A673 (cell line): ENCODE measurements at regions not wholly inside any gene's neighbourhood (a gene's known extent, or its start where the extent isn't known, plus 50 kb on each side); places are given as distances from the start of the nearest gene placed in this dataset.

ENCODE experiments used
- BruUV-seq: library from RNA; stranded (reverse); fragments of 400-500 nt; replicated peaks from 2 replicates; lab custom pipeline; 2021; lab: Mats Ljungman, UMichigan
- CTCF ChIA-PET: fragments of 300-600 bp; sonication (Branson Sonifier 250); formaldehyde crosslinking; loops from one replicate; lab custom pipeline; 2022; ENCODE audit warnings: antibody characterized with exemption; lab: Charles Lee
- POLR2A ChIA-PET: fragments of 300-600 bp; sonication (Branson Sonifier 250); formaldehyde crosslinking; loops from one replicate; lab custom pipeline; 2022; ENCODE audit warnings: antibody characterized with exemption; ENCODE audit not compliant: low non-redundant PET; lab: Charles Lee
- DNase-seq: peaks from one replicate; pipeline ENCODE4 v3.0.0-alpha.2; 2015; ENCODE audit warnings: low spot score
- H3K27ac ChIP-seq: fragments of 200-600 bp; sonication (generic); 2 replicates; pipeline ENCODE4 v1.5.1; 2016; ENCODE audit warnings: mixed run types, low read depth, mild to moderate bottlenecking, mixed read lengths, antibody characterized with exemption, low read length; ENCODE audit not compliant: poor library complexity, severe bottlenecking
- H3K27me3 ChIP-seq: fragments of 200-600 bp; sonication (generic); replicated peaks from 2 replicates; pipeline ENCODE4 v1.6.1; 2017; ENCODE audit warnings: mixed run types, low read depth, mild to moderate bottlenecking, mixed read lengths, antibody characterized with exemption, low read length; ENCODE audit not compliant: insufficient read depth, poor library complexity
- H3K36me3 ChIP-seq: fragments of 200-600 bp; sonication (generic); 2 replicates; pipeline ENCODE4 v1.6.1; 2016; ENCODE audit warnings: mixed run types, mild to moderate bottlenecking, mixed read lengths, antibody characterized with exemption, low read length; ENCODE audit not compliant: insufficient read depth, poor library complexity, severe bottlenecking
- H3K4me1 ChIP-seq: fragments of 200-600 bp; sonication (generic); 2 replicates; pipeline ENCODE4 v1.6.1; 2017; ENCODE audit warnings: mixed run types, mild to moderate bottlenecking, mixed read lengths, antibody characterized with exemption, low read length; ENCODE audit not compliant: insufficient read depth, poor library complexity, severe bottlenecking
- H3K4me3 ChIP-seq: fragments of 200-600 bp; sonication (generic); 2 replicates; pipeline ENCODE4 v1.5.1; 2016; ENCODE audit warnings: low read depth, mixed run types, mild to moderate bottlenecking, mixed read lengths, low read length; ENCODE audit not compliant: poor library complexity, severe bottlenecking
- H3K9me3 ChIP-seq: fragments of 200-600 bp; sonication (generic); 2 replicates; pipeline ENCODE4 v1.6.1; 2016; ENCODE audit warnings: mixed run types, low read depth, mild to moderate bottlenecking, mixed read lengths, antibody characterized with exemption, low read length; ENCODE audit not compliant: poor library complexity, severe bottlenecking
- CTCF ChIP-seq: fragments of 300-800, 200-600 bp; sonication (generic); conservative IDR thresholded peaks from 2 replicates; pipeline ENCODE4 v1.5.1; 2017; ENCODE audit warnings: low read depth, mild to moderate bottlenecking, antibody characterized with exemption, low read length, moderate library complexity, mixed read lengths
- EZH2 ChIP-seq: fragments of 200-600 bp; sonication (generic); IDR thresholded peaks from 2 replicates; pipeline ENCODE4 v1.6.1; 2017; ENCODE audit warnings: borderline replicate concordance, low read depth, mild to moderate bottlenecking, mixed read lengths, antibody characterized with exemption, low read length; ENCODE audit not compliant: poor library complexity, severe bottlenecking
- intact Hi-C: fragments of 100-400 bp; cut with micrococcal nuclease; formaldehyde crosslinking; loops from one replicate; pipeline ENCODE4 v1.10.0; 2022; ENCODE audit not compliant: unreplicated experiment

DNA sequence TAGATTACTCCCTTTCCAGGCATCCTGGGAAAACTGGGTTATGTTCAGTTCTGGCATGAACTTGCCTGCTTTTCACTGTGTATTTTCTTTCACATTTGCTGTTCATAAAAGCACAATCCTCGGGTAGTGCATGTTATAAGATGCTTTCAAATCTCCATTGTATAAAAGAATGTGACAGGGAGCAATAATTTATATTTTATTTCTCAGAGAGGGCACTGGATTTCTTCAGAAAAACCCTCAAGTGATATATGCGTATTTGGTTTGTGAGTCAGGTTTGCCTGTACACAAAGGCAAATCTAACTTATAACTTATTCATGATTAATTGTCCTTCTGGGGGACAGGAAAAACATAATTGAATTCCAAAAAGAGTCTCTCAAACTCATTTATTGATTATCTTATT is 440.7 kb upstream of the MMADHC start:
- TF ChIP-seq EZH2 (no peak), CTCF (no peak)
- Histone ChIP-seq H3K27ac (no peak overlapping the region), H3K27me3 (no peaks in the 10 kb centered on the region), H3K36me3 (no peaks in the 10 kb centered on the region), H3K4me1 (peaks cover 16% of the 10 kb centered on the region), H3K9me3 (no peaks in the 10 kb centered on the region), H3K4me3 (no peak overlapping the region)
- CTCF ChIA-PET: no interaction called here
- peak; percentile 7 for DNase-seq
- POLR2A ChIA-PET: no interaction called here
- BruUV-seq: no TSS peak
- intact Hi-C loops: no loop called here

- no peaks in the 10 kb centered on the region for H3K9me3 ChIP-seq
- H3K36me3 ChIP-seq: no peaks in the 10 kb centered on the region
- ChIA-PET CTCF (no interaction called here), POLR2A (no interaction called here)
- TF ChIP-seq CTCF: no peak
- TF ChIP-seq EZH2: no peak
- H3K4me1 ChIP-seq: peaks cover 16% of the 10 kb centered on the region
- no peak overlapping the region for H3K27ac ChIP-seq
- intact Hi-C loops: no loop called here
- no peak overlapping the region for H3K4me3 ChIP-seq
- DNase-seq: peak; percentile 26
- no TSS peak for BruUV-seq
- no peaks in the 10 kb centered on the region for H3K27me3 ChIP-seq
Observed at GRCh38 chr2:150027164-150027563, 439.6 kb upstream of the MMADHC start.

- Histone ChIP-seq H3K9me3 (no peaks in the 10 kb centered on the region), H3K4me3 (no peak overlapping the region), H3K27ac (no peak overlapping the region), H3K27me3 (no peaks in the 10 kb centered on the region), H3K36me3 (no peaks in the 10 kb centered on the region), H3K4me1 (peaks cover 9% of the 10 kb centered on the region)
- no peak for DNase-seq
- CTCF ChIA-PET: no interaction called here
- TF ChIP-seq CTCF: no peak
- TF ChIP-seq EZH2: no peak
- no TSS peak for BruUV-seq
- POLR2A ChIA-PET: no interaction called here
- intact Hi-C loops: no loop called here
Observed at GRCh38 chr2:150023663-150024062, 436.1 kb upstream of the MMADHC start.
